B cell (primary cell): ENCODE measurements at regions not wholly inside any gene's neighbourhood (a gene's known extent, or its start where the extent isn't known, plus 50 kb on each side); places are given as distances from the start of the nearest gene placed in this dataset.

ENCODE experiments used
- ATAC-seq: fragments of 200-7000 bp; cut with Tn5 transposase; one replicate; pipeline ENCODE4 v1.10.0; 2021; ENCODE audit warnings: low read depth, mild to moderate bottlenecking, moderate number of reproducible peaks, moderate library complexity
- CTCF ChIA-PET: fragments of 350-600 bp; sonication (Branson Sonifier 250); formaldehyde crosslinking; loops from one replicate; lab custom pipeline; 2021; ENCODE audit warnings: antibody characterized with exemption, inconsistent platforms; lab: Charles Lee
- POLR2A ChIA-PET: fragments of 350-600 bp; sonication (Branson Sonifier 250); formaldehyde crosslinking; loops from one replicate; lab custom pipeline; 2021; ENCODE audit warnings: antibody characterized with exemption; lab: Charles Lee
- DNase-seq: peaks from one replicate; pipeline ENCODE4 v3.0.0; 2013
- H2AFZ ChIP-seq: 2 replicates; pipeline ENCODE4 v1.6.1; 2012; ENCODE audit warnings: mild to moderate bottlenecking, low read depth, low read length; ENCODE audit not compliant: insufficient read depth, poor library complexity, severe bottlenecking
- H3K27ac ChIP-seq, 2 donors: 1 replicate in 1 of 2; 2 replicates in 1 of 2; pipeline ENCODE4 v1.5.1; 2012 to 2013; ENCODE audit warnings: low read length in 2 of 2, mild to moderate bottlenecking in 2 of 2, moderate library complexity in 1 of 2
- H3K27me3 ChIP-seq, 4 experiments: fragments of 200-600 bp in 1 of 4; sonication (generic) in 1 of 4; replicated peaks in 1 of 4; 1 replicate in 2 of 4; 2 replicates in 2 of 4; pipeline versions ENCODE4 v1.6.1 to v1.7.0; 2013 to 2016; ENCODE audit warnings: low read length in 3 of 4, mild to moderate bottlenecking in 2 of 4, mixed read lengths in 1 of 4, moderate library complexity in 1 of 4; ENCODE audit not compliant: insufficient read depth in 4 of 4, control insufficient read depth in 3 of 4; ENCODE audit errors: control extremely low read depth in 1 of 4
- H3K36me3 ChIP-seq, 2 experiments: replicated peaks in 1 of 2; 1 replicate in 1 of 2; 2 replicates in 1 of 2; pipeline versions ENCODE4 v1.6.1 to v1.7.1; 2013; ENCODE audit warnings: low read length in 1 of 2; ENCODE audit not compliant: insufficient read depth in 2 of 2, control insufficient read depth in 1 of 2; ENCODE audit errors: control extremely low read depth in 1 of 2, extremely low read depth in 1 of 2
- H3K4me1 ChIP-seq, 2 donors: fragments of 200-600 bp in 1 of 2; sonication (generic) in 1 of 2; 1 replicate in 1 of 2; 2 replicates in 1 of 2; pipeline versions ENCODE4 v1.5.1 to v1.6.1; 2013 to 2017; ENCODE audit warnings: low read length in 2 of 2; ENCODE audit not compliant: control insufficient read depth in 2 of 2, insufficient read depth in 2 of 2
- H3K4me2 ChIP-seq: replicated peaks from 2 replicates; pipeline ENCODE3; 2012; ENCODE audit warnings: mild to moderate bottlenecking, low read depth, low read length; ENCODE audit not compliant: poor library complexity, severe bottlenecking
- H3K4me3 ChIP-seq, 5 experiments: fragments of 200-600 bp in 1 of 5; sonication (generic) in 1 of 5; 1 replicate in 3 of 5; 2 replicates in 2 of 5; pipeline versions ENCODE4 v1.5.1 to v1.7.0; 2011 to 2016; ENCODE audit warnings: low read length in 4 of 5, mild to moderate bottlenecking in 4 of 5, low read depth in 2 of 5, control low read depth in 1 of 5, moderate library complexity in 1 of 5; ENCODE audit not compliant: insufficient read depth in 1 of 5; ENCODE audit errors: control extremely low read depth in 1 of 5, extremely low read depth in 1 of 5
- H3K79me2 ChIP-seq: fragments of 200-600 bp; sonication (generic); one replicate; pipeline ENCODE4 v1.6.0; 2016; ENCODE audit warnings: low read length; ENCODE audit not compliant: control insufficient read depth, insufficient read depth
- H3K9ac ChIP-seq: fragments of 200-600 bp; sonication (generic); 2 replicates; pipeline ENCODE4 v1.6.1; 2017; ENCODE audit warnings: mild to moderate bottlenecking, low read length, moderate library complexity
- H3K9me3 ChIP-seq, 3 donors: one replicate each; pipeline versions ENCODE4 v1.6.1 to v1.7.1; 2013; ENCODE audit warnings: low read length in 2 of 3; ENCODE audit not compliant: control insufficient read depth in 2 of 3, insufficient read depth in 1 of 3; ENCODE audit errors: control extremely low read depth in 1 of 3
- H4K20me1 ChIP-seq: 2 replicates; pipeline ENCODE4 v1.6.0; 2012; ENCODE audit warnings: mild to moderate bottlenecking, low read length; ENCODE audit not compliant: insufficient read depth, control insufficient read depth, poor library complexity, severe bottlenecking
- H3K27ac Mint-ChIP-seq: one replicate; pipeline ENCODE4 v1.8.0; 2021; ENCODE audit warnings: mixed read lengths
- H3K27me3 Mint-ChIP-seq: one replicate; pipeline ENCODE4 v1.8.0; 2021; ENCODE audit warnings: mixed read lengths
- H3K4me1 Mint-ChIP-seq: one replicate; pipeline ENCODE4 v1.8.0; 2021; ENCODE audit warnings: mixed read lengths
- H3K4me3 Mint-ChIP-seq: one replicate; pipeline ENCODE4 v1.8.0; 2021; ENCODE audit warnings: mixed read lengths
- H3K9me3 Mint-ChIP-seq: one replicate; pipeline ENCODE4 v1.8.0; 2022; ENCODE audit warnings: mixed read lengths; ENCODE audit not compliant: insufficient read depth
- CTCF ChIP-seq: fragments of 200-600 bp; IDR thresholded peaks from one replicate; pipeline ENCODE4 v1.8.0; 2022; ENCODE audit warnings: antibody characterized with exemption, mild to moderate bottlenecking
- EZH2 ChIP-seq: IDR thresholded peaks from 2 replicates; pipeline ENCODE4 v1.6.1; 2012; ENCODE audit warnings: borderline replicate concordance, low read depth, mild to moderate bottlenecking, moderate library complexity, low read length; ENCODE audit not compliant: insufficient read depth, poor library complexity, severe bottlenecking
- WGBS: methylation state at CpG from one replicate; pipeline ENCODE4 v1.1.5; 2013; ENCODE audit warnings: missing lambda C conversion rate; ENCODE audit not compliant: insufficient coverage; 5-methylcytosine and 5-hydroxymethylcytosine counted together
- intact Hi-C: fragments of 100-400 bp; cut with micrococcal nuclease; formaldehyde crosslinking; loops from one replicate; pipeline ENCODE4 v1.10.0; 2022

- TF ChIP-seq EZH2 (no peak), CTCF (no peak)
- DNase-seq (no peak), ATAC-seq (no peak)
- peaks cover 5% of the 10 kb centered on the region for H3K9me3 Mint-ChIP-seq
- intact Hi-C loops: loop anchor here (2.0 kb wide), 1 partner anchor 45 kb away; no protein-coding TSS in a partner anchor
- no peak overlapping the region for H3K27ac ChIP-seq
- no peaks in the 10 kb centered on the region for H3K27me3 ChIP-seq
- ChIA-PET CTCF (no interaction called here), POLR2A (no interaction called here)
- no peaks in the 10 kb centered on the region for H4K20me1 ChIP-seq
- H3K27me3 Mint-ChIP-seq: no peaks in the 10 kb centered on the region
- no peaks in the 10 kb centered on the region for H3K36me3 ChIP-seq
- no peak overlapping the region for H2AFZ ChIP-seq
- H3K4me3 ChIP-seq: no peak overlapping the region
- H3K4me3 Mint-ChIP-seq: no peak overlapping the region
- no peaks in the 10 kb centered on the region for H3K79me2 ChIP-seq
- WGBS: 86% methylated on average over 1 of the region's 2 CpGs
- H3K4me1 Mint-ChIP-seq: no peaks in the 10 kb centered on the region
- H3K9ac ChIP-seq: no peak overlapping the region
- no peak overlapping the region for H3K4me2 ChIP-seq
- no peaks in the 10 kb centered on the region for H3K9me3 ChIP-seq
- H3K4me1 ChIP-seq: no peaks in the 10 kb centered on the region
- H3K27ac Mint-ChIP-seq: no peak overlapping the region
Observed at GRCh38 chr6:68317366-68317765, 317.7 kb upstream of the ADGRB3 start.

DNA sequence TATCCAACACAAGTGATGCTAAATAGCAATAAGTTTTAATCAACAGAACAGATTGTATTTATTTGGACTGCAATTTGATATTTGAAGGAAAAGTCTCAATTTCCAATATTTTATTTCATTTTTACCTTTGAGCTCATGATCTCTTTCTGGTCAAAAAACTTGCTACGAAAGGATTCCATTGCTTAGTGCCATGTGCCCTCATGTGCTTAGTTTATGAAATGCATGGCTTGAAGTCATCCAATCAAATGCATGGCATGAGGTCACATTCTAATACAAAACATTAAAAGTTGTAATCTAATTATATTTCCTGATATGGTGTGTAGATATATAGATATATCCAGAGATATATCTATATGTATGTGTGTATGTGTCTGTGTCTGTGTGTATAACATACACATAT, 321.2 kb upstream of the ADGRB3 start:
- ChIA-PET POLR2A (no interaction called here), CTCF (no interaction called here)
- no peaks in the 10 kb centered on the region for H4K20me1 ChIP-seq
- no peaks in the 10 kb centered on the region for H3K4me1 ChIP-seq
- H3K79me2 ChIP-seq: no peaks in the 10 kb centered on the region
- H3K27ac Mint-ChIP-seq: no peak overlapping the region
- no peak for TF ChIP-seq EZH2
- H3K4me3 Mint-ChIP-seq: no peak overlapping the region
- no peaks in the 10 kb centered on the region for H3K36me3 ChIP-seq
- H2AFZ ChIP-seq: no peak overlapping the region
- ATAC-seq: no peak
- H3K4me1 Mint-ChIP-seq: no peaks in the 10 kb centered on the region
- no peaks in the 10 kb centered on the region for H3K27me3 Mint-ChIP-seq
- no peak overlapping the region for H3K27ac ChIP-seq
- no peak for DNase-seq
- WGBS: no CpG with 5 or more reads among the region's 1 CpG
- H3K4me2 ChIP-seq: no peak overlapping the region
- intact Hi-C loops: no loop called here
- no peaks in the 10 kb centered on the region for H3K9me3 Mint-ChIP-seq
- no peaks in the 10 kb centered on the region for H3K9me3 ChIP-seq
- no peak overlapping the region for H3K4me3 ChIP-seq
- H3K9ac ChIP-seq: no peak overlapping the region
- H3K27me3 ChIP-seq: no peaks in the 10 kb centered on the region
